Gastroesophageal sphincter (tissue), 3 donors: ENCODE measurements at regions not wholly inside any gene's neighbourhood (a gene's known extent, or its start where the extent isn't known, plus 50 kb on each side); places are given as distances from the start of the nearest gene placed in this dataset.

Experiments
- EP300 ChIP-seq: sonication (generic); formaldehyde crosslinking; IDR thresholded peaks from one replicate; pipeline ENCODE4 v1.6.1; 2017; ENCODE audit warnings: antibody characterized with exemption, mild to moderate bottlenecking
- POLR2A ChIP-seq, 2 donors: fragments of 450-650 bp; IDR thresholded peaks; one replicate each; pipeline ENCODE4 v1.6.1; 2017; ENCODE audit warnings: antibody characterized with exemption in 2 of 2, mild to moderate bottlenecking in 2 of 2, moderate library complexity in 1 of 2
- POLR2AphosphoS5 ChIP-seq: sonication (generic); formaldehyde crosslinking; IDR thresholded peaks from one replicate; pipeline ENCODE4 v1.6.1; 2017; ENCODE audit warnings: antibody characterized with exemption
- TF ChIP-seq, protein P1 (sequence below), 4 experiments: fragments of 200-600 bp in 2 of 4; fragments of 450-650 bp in 2 of 4; sonication (generic) in 1 of 4; IDR thresholded peaks; one replicate each; pipeline ENCODE4 v1.5.1; 2017 to 2019; ENCODE audit warnings: antibody characterized with exemption in 4 of 4, mild to moderate bottlenecking in 2 of 4, moderate library complexity in 2 of 4

DNA sequence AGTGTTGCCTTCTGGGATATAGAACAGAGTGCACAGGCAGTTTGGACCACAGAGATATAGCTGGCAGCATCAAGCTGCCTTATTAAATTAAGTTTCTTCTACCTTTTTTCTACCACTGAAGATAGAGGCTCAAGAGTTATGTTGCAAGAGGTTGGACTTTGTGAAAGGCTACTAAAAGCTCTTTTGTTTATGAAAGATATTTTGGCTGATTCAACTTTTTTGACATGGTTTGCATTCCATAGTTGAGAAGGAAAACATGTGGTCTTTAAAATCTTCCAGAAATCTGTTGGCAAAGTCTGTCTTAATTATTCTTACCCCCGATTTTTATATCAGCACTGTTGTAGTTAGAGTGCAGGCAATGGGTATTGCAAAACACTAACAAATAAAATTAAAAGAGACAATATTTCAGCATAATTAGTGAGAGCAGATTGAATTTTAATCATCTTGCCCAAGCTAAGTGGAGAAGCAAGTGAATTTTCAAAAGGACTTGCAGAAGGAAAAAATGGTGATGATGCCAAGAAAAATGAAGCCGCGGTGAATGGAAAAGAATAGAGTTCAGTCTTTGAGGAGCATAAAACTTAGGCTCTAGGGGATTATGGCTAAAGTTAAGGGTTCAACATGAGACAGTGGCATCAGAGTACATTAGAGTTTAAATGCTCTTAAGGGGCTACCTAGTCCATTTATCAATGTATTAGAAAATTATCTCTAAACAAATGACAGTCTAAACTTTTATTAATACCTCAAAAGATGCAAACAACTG is 450.9 kb upstream of the CNTNAP2 start:
- TF ChIP-seq, protein P1, sequence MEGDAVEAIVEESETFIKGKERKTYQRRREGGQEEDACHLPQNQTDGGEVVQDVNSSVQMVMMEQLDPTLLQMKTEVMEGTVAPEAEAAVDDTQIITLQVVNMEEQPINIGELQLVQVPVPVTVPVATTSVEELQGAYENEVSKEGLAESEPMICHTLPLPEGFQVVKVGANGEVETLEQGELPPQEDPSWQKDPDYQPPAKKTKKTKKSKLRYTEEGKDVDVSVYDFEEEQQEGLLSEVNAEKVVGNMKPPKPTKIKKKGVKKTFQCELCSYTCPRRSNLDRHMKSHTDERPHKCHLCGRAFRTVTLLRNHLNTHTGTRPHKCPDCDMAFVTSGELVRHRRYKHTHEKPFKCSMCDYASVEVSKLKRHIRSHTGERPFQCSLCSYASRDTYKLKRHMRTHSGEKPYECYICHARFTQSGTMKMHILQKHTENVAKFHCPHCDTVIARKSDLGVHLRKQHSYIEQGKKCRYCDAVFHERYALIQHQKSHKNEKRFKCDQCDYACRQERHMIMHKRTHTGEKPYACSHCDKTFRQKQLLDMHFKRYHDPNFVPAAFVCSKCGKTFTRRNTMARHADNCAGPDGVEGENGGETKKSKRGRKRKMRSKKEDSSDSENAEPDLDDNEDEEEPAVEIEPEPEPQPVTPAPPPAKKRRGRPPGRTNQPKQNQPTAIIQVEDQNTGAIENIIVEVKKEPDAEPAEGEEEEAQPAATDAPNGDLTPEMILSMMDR (IDR thresholded peaks at IDR 0.05): no peak
- no peak for TF ChIP-seq EP300
- TF ChIP-seq POLR2AphosphoS5: no peak
- no peak for TF ChIP-seq POLR2A (IDR thresholded peaks at IDR 0.05)
